Right atrium auricular region (tissue), 2 donors: ENCODE measurements at regions not wholly inside any gene's neighbourhood (a gene's known extent, or its start where the extent isn't known, plus 50 kb on each side); places are given as distances from the start of the nearest gene placed in this dataset.

ENCODE experiments used
- DNase-seq: peaks from one replicate; pipeline ENCODE4 v3.0.0-alpha.2; 2019; ENCODE audit warnings: low spot score
- H3K27ac ChIP-seq, 2 donors: fragments of 200-600 bp; sonication (generic); 1 replicate in 1 of 2; 2 replicates in 1 of 2; pipeline ENCODE4 v1.5.1; 2016 to 2019
- H3K27me3 ChIP-seq, 2 donors: fragments of 200-600 bp; sonication (generic); one replicate each; pipeline versions ENCODE4 v1.5.1 to v1.6.0; 2017 to 2019
- H3K36me3 ChIP-seq: fragments of 200-600 bp; sonication (generic); one replicate; pipeline ENCODE4 v1.5.1; 2016
- H3K4me1 ChIP-seq, 2 donors: fragments of 200-600 bp; sonication (generic); one replicate each; pipeline versions ENCODE4 v1.5.1 to v1.6.0; 2017 to 2019
- H3K4me3 ChIP-seq, 2 donors: fragments of 200-600 bp; sonication (generic); 1 replicate in 1 of 2; 2 replicates in 1 of 2; pipeline ENCODE4 v1.5.1; 2017 to 2019; ENCODE audit warnings: mild to moderate bottlenecking in 1 of 2, moderate library complexity in 1 of 2
- H3K9me3 ChIP-seq, 2 donors: fragments of 200-600 bp; sonication (generic); one replicate each; pipeline ENCODE4 v1.5.1; 2019
- TF ChIP-seq, protein P1 (sequence below), 2 donors: fragments of 200-600 bp; sonication (generic); IDR thresholded peaks; one replicate each; pipeline ENCODE4 v1.5.1; 2019; ENCODE audit warnings: antibody characterized with exemption in 2 of 2

DNA sequence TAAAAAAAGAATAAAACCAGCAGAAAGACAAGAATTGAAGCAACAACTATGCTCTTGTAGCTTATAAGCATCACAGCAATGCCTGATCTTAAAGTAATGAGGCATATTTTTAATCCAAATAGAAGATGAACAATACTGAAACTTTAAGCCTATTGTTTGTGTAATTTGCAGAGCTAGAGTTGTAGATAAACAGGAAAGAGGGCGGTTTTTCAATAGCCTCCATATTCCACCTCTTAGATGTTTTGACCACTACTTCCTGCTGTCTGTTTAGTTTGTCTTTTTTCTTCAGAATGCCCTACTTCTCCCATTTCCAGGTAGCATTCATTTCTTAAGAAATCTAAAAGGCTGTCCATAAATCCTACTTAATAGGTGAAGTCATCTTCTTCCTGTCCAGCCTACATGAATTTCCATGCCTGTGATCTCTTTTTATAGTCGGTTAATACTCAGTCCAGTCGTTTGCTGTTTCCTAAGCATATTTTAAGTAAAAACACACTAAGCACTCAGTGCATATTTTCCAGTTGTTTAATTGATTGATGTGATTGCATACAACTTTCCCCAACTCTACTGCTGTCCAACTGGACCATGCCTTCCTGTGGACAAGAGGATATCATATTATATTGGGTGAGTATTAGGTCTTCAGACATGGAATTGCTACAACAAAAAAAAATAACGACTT is 308.1 kb downstream of the TFEC start:
- H3K27ac ChIP-seq: no peak overlapping the region
- H3K4me3 ChIP-seq: no peak overlapping the region
- TF ChIP-seq, protein P1, sequence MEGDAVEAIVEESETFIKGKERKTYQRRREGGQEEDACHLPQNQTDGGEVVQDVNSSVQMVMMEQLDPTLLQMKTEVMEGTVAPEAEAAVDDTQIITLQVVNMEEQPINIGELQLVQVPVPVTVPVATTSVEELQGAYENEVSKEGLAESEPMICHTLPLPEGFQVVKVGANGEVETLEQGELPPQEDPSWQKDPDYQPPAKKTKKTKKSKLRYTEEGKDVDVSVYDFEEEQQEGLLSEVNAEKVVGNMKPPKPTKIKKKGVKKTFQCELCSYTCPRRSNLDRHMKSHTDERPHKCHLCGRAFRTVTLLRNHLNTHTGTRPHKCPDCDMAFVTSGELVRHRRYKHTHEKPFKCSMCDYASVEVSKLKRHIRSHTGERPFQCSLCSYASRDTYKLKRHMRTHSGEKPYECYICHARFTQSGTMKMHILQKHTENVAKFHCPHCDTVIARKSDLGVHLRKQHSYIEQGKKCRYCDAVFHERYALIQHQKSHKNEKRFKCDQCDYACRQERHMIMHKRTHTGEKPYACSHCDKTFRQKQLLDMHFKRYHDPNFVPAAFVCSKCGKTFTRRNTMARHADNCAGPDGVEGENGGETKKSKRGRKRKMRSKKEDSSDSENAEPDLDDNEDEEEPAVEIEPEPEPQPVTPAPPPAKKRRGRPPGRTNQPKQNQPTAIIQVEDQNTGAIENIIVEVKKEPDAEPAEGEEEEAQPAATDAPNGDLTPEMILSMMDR (IDR thresholded peaks at IDR 0.05): no peak
- no peaks in the 10 kb centered on the region for H3K4me1 ChIP-seq
- H3K36me3 ChIP-seq: no peaks in the 10 kb centered on the region
- H3K27me3 ChIP-seq: no peaks in the 10 kb centered on the region
- no peak for DNase-seq
- no peaks in the 10 kb centered on the region for H3K9me3 ChIP-seq

DNA sequence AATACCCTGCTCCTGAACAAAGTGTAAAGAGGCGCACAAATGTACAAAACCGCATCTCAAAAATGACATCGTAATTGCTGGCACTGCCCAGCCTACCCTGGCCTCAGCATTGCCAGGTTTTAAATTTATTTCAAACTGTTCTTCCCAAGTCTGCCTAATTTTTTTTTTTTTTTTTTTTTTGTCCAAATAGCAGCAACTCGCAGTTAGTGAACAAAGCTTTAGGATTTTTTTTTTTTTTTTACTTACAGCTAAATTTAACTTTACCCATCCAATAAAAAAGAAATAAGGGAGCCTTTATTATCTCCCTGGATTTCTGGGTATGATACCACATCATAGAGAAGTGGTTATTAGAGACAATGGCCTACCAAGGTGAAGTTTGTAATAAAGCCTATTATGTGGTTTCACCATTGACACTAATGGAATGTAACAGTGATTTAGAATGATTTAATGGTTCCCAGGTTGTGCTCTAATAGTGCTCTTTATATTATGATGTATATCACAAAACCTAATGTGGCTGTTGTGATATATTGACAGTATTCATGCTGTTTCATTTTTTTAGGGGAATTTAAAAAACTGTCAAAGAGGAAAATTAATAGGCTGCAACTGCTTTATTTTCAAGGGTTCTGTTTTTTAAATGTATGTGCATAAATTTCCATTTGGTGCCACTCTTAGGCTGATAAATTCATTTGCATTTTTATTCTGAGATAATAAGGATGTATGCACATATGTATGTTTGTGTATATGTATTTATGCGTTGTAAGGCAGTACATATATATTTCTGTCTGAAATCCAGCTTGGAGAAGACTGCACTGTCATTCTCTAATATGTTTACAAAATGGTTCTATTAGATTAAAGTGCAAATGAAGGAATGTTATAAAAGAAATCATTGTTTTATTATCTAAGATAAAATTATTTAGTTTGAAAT is 309.0 kb downstream of the TFEC start:
- Histone ChIP-seq H3K36me3 (no peaks in the 10 kb centered on the region), H3K4me1 (no peaks in the 10 kb centered on the region), H3K27me3 (no peaks in the 10 kb centered on the region), H3K27ac (no peak overlapping the region), H3K4me3 (no peak overlapping the region), H3K9me3 (no peaks in the 10 kb centered on the region)
- no peak for DNase-seq
- TF ChIP-seq, protein P1 (IDR thresholded peaks at IDR 0.05): no peak

DNA sequence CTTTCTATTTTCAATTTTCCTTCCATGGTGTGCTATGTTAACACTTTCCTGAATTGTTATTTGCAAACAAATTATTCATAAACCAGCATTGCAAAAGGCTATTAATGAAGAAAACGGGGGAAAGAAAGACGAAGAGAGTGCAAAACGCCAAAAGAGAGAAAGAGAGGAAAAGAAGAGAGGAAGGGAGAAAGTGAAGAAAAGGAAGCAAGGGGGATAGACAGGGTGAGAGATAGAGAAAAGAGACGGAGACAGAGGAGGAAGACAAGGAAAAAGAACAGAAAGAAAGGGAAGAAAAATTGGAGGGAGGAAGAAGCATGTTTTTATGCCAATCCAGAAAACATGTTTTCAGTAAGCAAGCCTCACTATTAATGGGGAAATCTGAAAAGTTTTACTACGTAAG is 310.6 kb downstream of the TFEC start:
- TF ChIP-seq, protein P1 (IDR thresholded peaks at IDR 0.05): no peak
- H3K4me1 ChIP-seq: no peaks in the 10 kb centered on the region
- no peaks in the 10 kb centered on the region for H3K9me3 ChIP-seq
- no peak for DNase-seq
- H3K27ac ChIP-seq: no peak overlapping the region
- no peak overlapping the region for H3K4me3 ChIP-seq
- no peaks in the 10 kb centered on the region for H3K27me3 ChIP-seq
- no peaks in the 10 kb centered on the region for H3K36me3 ChIP-seq

DNA sequence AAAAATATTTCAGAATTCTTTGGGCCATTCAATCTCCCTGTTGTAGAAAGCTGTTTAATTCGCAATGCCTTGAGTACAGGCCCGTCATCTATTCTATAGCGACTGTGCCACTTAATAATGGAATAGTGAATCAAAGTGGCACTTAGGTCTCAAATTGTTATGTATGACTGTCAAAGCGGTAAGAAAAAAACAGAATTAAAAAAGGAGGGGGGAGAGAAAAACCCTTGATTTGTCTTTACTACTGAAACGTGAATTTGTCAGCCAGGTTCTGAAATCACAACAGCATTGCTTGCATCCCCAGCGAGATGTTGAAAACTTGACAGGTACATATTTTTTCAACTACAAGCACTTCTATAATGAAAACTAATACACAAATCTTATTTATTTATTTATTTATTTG is 320.9 kb downstream of the TFEC start:
- DNase-seq: no peak
- no peaks in the 10 kb centered on the region for H3K9me3 ChIP-seq
- TF ChIP-seq, protein P1 (IDR thresholded peaks at IDR 0.05): no peak
- no peak overlapping the region for H3K4me3 ChIP-seq
- no peaks in the 10 kb centered on the region for H3K4me1 ChIP-seq
- H3K27me3 ChIP-seq: no peaks in the 10 kb centered on the region
- H3K27ac ChIP-seq: no peak overlapping the region
- no peaks in the 10 kb centered on the region for H3K36me3 ChIP-seq

DNA sequence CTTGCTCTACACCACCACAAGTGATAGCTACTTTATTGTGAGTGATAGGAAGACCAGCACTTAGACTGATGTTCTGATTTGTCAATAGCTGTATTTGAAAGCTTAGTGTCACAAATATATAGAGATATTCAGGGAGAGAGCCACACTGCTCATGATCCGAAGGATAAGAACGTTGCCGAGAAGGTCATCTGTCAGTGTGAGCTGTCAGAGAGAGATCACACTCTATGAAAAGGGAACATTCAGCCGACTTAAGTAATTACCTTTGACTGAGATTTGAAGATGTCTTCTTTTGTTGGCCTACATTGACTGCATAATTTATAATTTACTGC is 322.6 kb downstream of the TFEC start:
- H3K36me3 ChIP-seq: no peaks in the 10 kb centered on the region
- TF ChIP-seq, protein P1 (IDR thresholded peaks at IDR 0.05): no peak
- no peak for DNase-seq
- peak overlapping the region in 1 of 2 donors; percentile 34 for H3K27ac ChIP-seq
- no peaks in the 10 kb centered on the region for H3K9me3 ChIP-seq
- no peak overlapping the region for H3K4me3 ChIP-seq
- no peaks in the 10 kb centered on the region for H3K27me3 ChIP-seq
- no peaks in the 10 kb centered on the region for H3K4me1 ChIP-seq
